Mucosa of descending colon (tissue), 3 donors: ENCODE measurements at regions not wholly inside any gene's neighbourhood (a gene's known extent, or its start where the extent isn't known, plus 50 kb on each side); places are given as distances from the start of the nearest gene placed in this dataset.
"Not testable (repeated sequence)": the region's sequence is repeated elsewhere in the genome, so short reads cannot be mapped to it uniquely, and the experiment has no call there.

Source experiments
- ATAC-seq: fragments of 200-7000 bp; cut with Tn5 transposase; one replicate; pipeline ENCODE4 v1.9.1; 2020; ENCODE audit warnings: mild to moderate bottlenecking, moderate library complexity
- DNase-seq, 3 donors: peaks; one replicate each; pipeline ENCODE4 v3.0.0-alpha.2; 2020
- H3K36me3 ChIP-seq: fragments of 200-600 bp; one replicate; pipeline ENCODE4 v1.8.0; 2021; ENCODE audit warnings: low read depth, mild to moderate bottlenecking
- H3K4me1 ChIP-seq: fragments of 200-600 bp; one replicate; pipeline ENCODE4 v1.8.0; 2021; ENCODE audit warnings: low read depth, mild to moderate bottlenecking
- H3K4me3 ChIP-seq: fragments of 200-600 bp; one replicate; pipeline ENCODE4 v1.8.0; 2021; ENCODE audit warnings: mild to moderate bottlenecking
- H3K9me3 ChIP-seq: fragments of 200-600 bp; one replicate; pipeline ENCODE4 v1.8.0; 2021; ENCODE audit warnings: mild to moderate bottlenecking
- intact Hi-C, 2 donors: fragments of 100-400 bp; cut with DNase I in 1 of 2; cut with micrococcal nuclease in 1 of 2; formaldehyde crosslinking; loops; one replicate each; pipeline versions ENCODE4 v1.11.0 to v1.11.1; 2022; cut with DNase I, micrococcal nuclease
- TF ChIP-seq, protein P1 (sequence below): fragments of 200-600 bp; IDR thresholded peaks from one replicate; pipeline ENCODE4 v1.8.0; 2022; ENCODE audit warnings: antibody characterized with exemption, mild to moderate bottlenecking
- donor health status: DM: no; HTN: no; CAD: no; lungs with moderate emphysema.
- donor health status: DM: no; HTN: no; CAD: no.
- donor health status: DM: no; HTN: yes; CAD: no.

GRCh38 chr1:245008761-245009160 lies 144.4 kb upstream of the HNRNPU start:
- Histone ChIP-seq H3K4me3 (no peak overlapping the region), H3K4me1 (no peaks in the 10 kb centered on the region), H3K36me3 (no peaks in the 10 kb centered on the region), H3K9me3 (no peaks in the 10 kb centered on the region)
- DNase-seq (no peak), ATAC-seq (no peak)
- TF ChIP-seq, protein P1, sequence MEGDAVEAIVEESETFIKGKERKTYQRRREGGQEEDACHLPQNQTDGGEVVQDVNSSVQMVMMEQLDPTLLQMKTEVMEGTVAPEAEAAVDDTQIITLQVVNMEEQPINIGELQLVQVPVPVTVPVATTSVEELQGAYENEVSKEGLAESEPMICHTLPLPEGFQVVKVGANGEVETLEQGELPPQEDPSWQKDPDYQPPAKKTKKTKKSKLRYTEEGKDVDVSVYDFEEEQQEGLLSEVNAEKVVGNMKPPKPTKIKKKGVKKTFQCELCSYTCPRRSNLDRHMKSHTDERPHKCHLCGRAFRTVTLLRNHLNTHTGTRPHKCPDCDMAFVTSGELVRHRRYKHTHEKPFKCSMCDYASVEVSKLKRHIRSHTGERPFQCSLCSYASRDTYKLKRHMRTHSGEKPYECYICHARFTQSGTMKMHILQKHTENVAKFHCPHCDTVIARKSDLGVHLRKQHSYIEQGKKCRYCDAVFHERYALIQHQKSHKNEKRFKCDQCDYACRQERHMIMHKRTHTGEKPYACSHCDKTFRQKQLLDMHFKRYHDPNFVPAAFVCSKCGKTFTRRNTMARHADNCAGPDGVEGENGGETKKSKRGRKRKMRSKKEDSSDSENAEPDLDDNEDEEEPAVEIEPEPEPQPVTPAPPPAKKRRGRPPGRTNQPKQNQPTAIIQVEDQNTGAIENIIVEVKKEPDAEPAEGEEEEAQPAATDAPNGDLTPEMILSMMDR: no peak
- intact Hi-C loops: no loop called here

DNA sequence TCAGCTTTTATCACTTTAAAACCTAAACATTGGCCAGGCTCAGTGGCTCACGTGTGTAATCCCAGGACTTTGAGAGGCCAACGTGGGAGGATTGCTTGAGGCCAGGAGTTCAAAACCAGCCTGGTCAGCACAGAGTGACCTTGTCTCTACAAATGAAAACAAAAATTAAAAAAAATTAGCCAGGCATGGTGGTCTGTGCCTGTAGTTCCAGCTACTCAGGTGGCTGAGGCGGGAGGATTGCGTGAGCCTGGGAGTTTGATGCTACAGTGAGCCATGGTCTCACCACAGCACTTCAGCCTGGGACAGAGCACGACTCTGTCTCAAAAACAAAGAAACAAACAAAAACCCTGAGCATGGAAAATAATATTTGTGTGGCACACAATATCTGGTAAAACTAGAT lies 143.5 kb upstream of the HNRNPU start:
- no peak for ATAC-seq
- intact Hi-C loops: no loop called here
- H3K4me3 ChIP-seq: no peak overlapping the region

GRCh38 chr1:245003246-245003645 lies 138.9 kb upstream of the HNRNPU start:
- no peaks in the 10 kb centered on the region for H3K4me1 ChIP-seq
- H3K9me3 ChIP-seq: no peaks in the 10 kb centered on the region
- DNase-seq: no peak
- no peak overlapping the region for H3K4me3 ChIP-seq
- no peak for ATAC-seq
- no peaks in the 10 kb centered on the region for H3K36me3 ChIP-seq
- TF ChIP-seq, protein P1: no peak
- intact Hi-C loops: no loop called here

More for the DNA sequence above, 143.5 kb upstream of the HNRNPU start:
- H3K36me3 ChIP-seq: no peaks in the 10 kb centered on the region
- H3K9me3 ChIP-seq: no peaks in the 10 kb centered on the region
- no peaks in the 10 kb centered on the region for H3K4me1 ChIP-seq
- TF ChIP-seq, protein P1: no peak
- no peak for DNase-seq

DNA sequence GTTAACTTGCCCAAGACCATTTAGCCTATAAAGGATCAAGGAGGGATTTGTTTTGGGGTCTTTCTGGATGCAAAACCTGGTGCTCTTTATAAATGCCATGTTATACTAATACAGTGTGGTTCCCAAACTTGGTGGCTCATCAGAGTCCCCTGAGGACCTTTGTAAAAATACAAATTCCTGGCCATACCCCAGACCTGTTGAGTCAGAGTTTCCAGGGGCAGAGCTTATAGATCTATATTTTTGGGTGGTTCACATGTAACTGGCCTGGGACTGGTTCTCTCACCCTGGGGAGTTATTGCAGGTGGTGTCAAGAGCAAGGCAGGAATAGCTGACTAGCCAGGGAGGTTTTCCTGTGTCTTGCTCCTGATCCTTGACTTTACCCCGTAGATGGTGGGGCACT lies 136.9 kb upstream of the HNRNPU start:
- H3K9me3 ChIP-seq: no peaks in the 10 kb centered on the region
- DNase-seq (no peak), ATAC-seq (no peak)
- H3K4me3 ChIP-seq: no peak overlapping the region
- TF ChIP-seq, protein P1: no peak
- intact Hi-C loops: no loop called here
- no peaks in the 10 kb centered on the region for H3K4me1 ChIP-seq
- no peaks in the 10 kb centered on the region for H3K36me3 ChIP-seq

DNA sequence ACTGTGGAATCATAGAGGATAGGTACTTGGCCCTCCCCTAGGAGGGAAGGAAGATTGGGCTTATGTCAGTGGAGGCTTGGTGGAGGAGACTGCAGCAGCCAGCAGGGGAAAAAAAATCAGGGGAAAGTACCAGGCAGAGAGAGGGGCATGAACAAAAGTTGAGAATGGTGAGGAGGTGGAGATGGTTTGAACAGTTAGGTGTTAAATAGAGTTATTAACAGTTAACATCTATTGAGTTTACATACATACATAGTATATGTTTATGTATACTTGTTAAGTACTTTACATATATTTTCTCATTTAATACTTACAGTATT lies 136.5 kb upstream of the HNRNPU start:
- TF ChIP-seq, protein P1: no peak
- ATAC-seq (no peak), DNase-seq (no peak)
- Histone ChIP-seq H3K9me3 (no peaks in the 10 kb centered on the region), H3K4me1 (no peaks in the 10 kb centered on the region), H3K4me3 (no peak overlapping the region), H3K36me3 (no peaks in the 10 kb centered on the region)
- intact Hi-C loops: no loop called here

DNA sequence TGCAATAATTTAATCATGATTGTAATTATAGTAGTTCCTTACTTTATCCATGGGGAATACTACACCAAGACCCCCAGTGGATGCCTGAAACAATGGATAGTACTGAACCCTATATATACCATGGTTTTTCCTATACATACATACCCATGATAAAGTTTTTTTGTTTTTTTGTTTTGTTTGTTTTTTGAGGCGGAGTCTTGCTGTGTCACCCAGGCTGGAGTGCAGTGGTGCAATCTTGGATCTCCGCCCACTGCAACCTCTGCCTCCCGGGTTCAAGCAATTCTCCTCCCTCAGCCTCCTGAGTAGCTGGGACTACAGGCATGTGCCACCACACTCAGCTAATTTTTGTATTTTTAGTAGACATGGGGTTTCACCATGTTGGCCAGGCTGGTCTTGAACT lies 135.3 kb upstream of the HNRNPU start:
- not testable (repeated sequence) for ATAC-seq

More for the DNA sequence above, 135.3 kb upstream of the HNRNPU start:
- H3K4me1 ChIP-seq, H3K4me3 ChIP-seq, H3K36me3 ChIP-seq, DNase-seq, H3K9me3 ChIP-seq, intact Hi-C loops: not testable (repeated sequence)
